Stimulated activated CD8-positive, alpha-beta memory T cell treated with anti-CD3 and anti-CD28 coated beads, Interleukin-15, amount 100 ng/mL, for 48 hours (primary cell): ENCODE measurements at regions not wholly inside any gene's neighbourhood (a gene's known extent, or its start where the extent isn't known, plus 50 kb on each side); places are given as distances from the start of the nearest gene placed in this dataset.
A peak's percentile ranks its signal among the peaks of the same experiment; 100 is the strongest.

ENCODE experiments used
- DNase-seq, 2 donors: peaks; one replicate each; pipeline ENCODE4 v3.0.0-alpha.2; 2020; ENCODE audit warnings: low read depth in 2 of 2

GRCh38 chr11:45062974-45063635, 83.3 kb upstream of the PRDM11 start:
- no peak for DNase-seq

GRCh38 chr11:45063669-45064068, 82.8 kb upstream of the PRDM11 start:
- DNase-seq, result no peak

GRCh38 chr11:45067966-45068365, 78.5 kb upstream of the PRDM11 start:
- DNase-seq, result no peak

- no peak for DNase-seq
Observed at GRCh38 chr11:45071232-45071631, 75.2 kb upstream of the PRDM11 start.

- no peak for DNase-seq
Observed at GRCh38 chr11:45073685-45074141, 72.7 kb upstream of the PRDM11 start.

GRCh38 chr11:45075519-45075918, 70.9 kb upstream of the PRDM11 start:
- no peak for DNase-seq

- DNase-seq, result no peak
Observed at GRCh38 chr11:45075952-45076351, 70.5 kb upstream of the PRDM11 start.

GRCh38 chr11:45076761-45077160, 69.7 kb upstream of the PRDM11 start:
- DNase-seq, result no peak

- DNase-seq, result no peak
Observed at GRCh38 chr11:45078236-45079074, 68.0 kb upstream of the PRDM11 start.

GRCh38 chr11:45079075-45079444, 67.4 kb upstream of the PRDM11 start:
- DNase-seq, result no peak

GRCh38 chr11:45079567-45079942, 66.9 kb upstream of the PRDM11 start:
- DNase-seq, result no peak

- peak; percentile 28 to 45 for DNase-seq
Observed at GRCh38 chr11:45079943-45080719, 66.3 kb upstream of the PRDM11 start.

- DNase-seq, result no peak
Observed at GRCh38 chr11:45082744-45083543, 63.5 kb upstream of the PRDM11 start.

GRCh38 chr11:45083544-45084087, 62.8 kb upstream of the PRDM11 start:
- no peak for DNase-seq

GRCh38 chr11:45085646-45086501, 60.6 kb upstream of the PRDM11 start:
- DNase-seq, result no peak

- DNase-seq, result no peak
Observed at GRCh38 chr11:45086526-45086925, 59.9 kb upstream of the PRDM11 start.

- no peak for DNase-seq
Observed at GRCh38 chr11:45087086-45087899, 59.1 kb upstream of the PRDM11 start.

- DNase-seq, result no peak
Observed at GRCh38 chr11:45087900-45088160, 58.6 kb upstream of the PRDM11 start.

GRCh38 chr11:45089251-45089650, 57.2 kb upstream of the PRDM11 start:
- DNase-seq, result no peak
